H9 (cell line): ENCODE measurements at regions not wholly inside any gene's neighbourhood (a gene's known extent, or its start where the extent isn't known, plus 50 kb on each side); places are given as distances from the start of the nearest gene placed in this dataset.

ENCODE experiments used
- DNase-seq: peaks from one replicate; pipeline ENCODE4 v3.0.0-alpha.2; 2017
- H2AFZ ChIP-seq: one replicate; pipeline ENCODE4 v1.6.1; 2013; ENCODE audit warnings: mild to moderate bottlenecking, low read length, control low read depth, moderate library complexity
- H2AK5ac ChIP-seq: 2 replicates; pipeline ENCODE4 v1.6.1; 2013; ENCODE audit warnings: low read length, control low read depth, mixed read lengths; ENCODE audit not compliant: insufficient read length
- H2BK120ac ChIP-seq: one replicate; pipeline ENCODE4 v1.6.1; 2013; ENCODE audit warnings: low read depth, mild to moderate bottlenecking, low read length, control low read depth, inconsistent platforms; ENCODE audit not compliant: poor library complexity, severe bottlenecking
- H2BK12ac ChIP-seq: 2 replicates; pipeline ENCODE4 v1.6.1; 2013; ENCODE audit warnings: low read length, control low read depth, mixed read lengths, low read depth; ENCODE audit not compliant: insufficient read length
- H2BK15ac ChIP-seq: 2 replicates; pipeline ENCODE4 v1.6.1; 2013; ENCODE audit warnings: low read depth, low read length, control low read depth
- H2BK20ac ChIP-seq: one replicate; pipeline ENCODE4 v1.6.1; 2013; ENCODE audit warnings: low read depth, mild to moderate bottlenecking, low read length, control low read depth, inconsistent platforms; ENCODE audit not compliant: poor library complexity, severe bottlenecking
- H2BK5ac ChIP-seq: 2 replicates; pipeline ENCODE4 v1.6.1; 2013; ENCODE audit warnings: low read length, control low read depth, mixed read lengths; ENCODE audit not compliant: insufficient read length
- H3K14ac ChIP-seq: 2 replicates; pipeline ENCODE4 v1.6.1; 2013; ENCODE audit warnings: low read length, control low read depth; ENCODE audit not compliant: insufficient read depth
- H3K18ac ChIP-seq: 2 replicates; pipeline ENCODE4 v1.6.1; 2013; ENCODE audit warnings: low read depth, mild to moderate bottlenecking, mixed read lengths, low read length, control low read depth; ENCODE audit not compliant: insufficient read length
- H3K23ac ChIP-seq: 2 replicates; pipeline ENCODE4 v1.6.1; 2013; ENCODE audit warnings: low read length, control low read depth, mixed read lengths, low read depth; ENCODE audit not compliant: insufficient read length
- H3K23me2 ChIP-seq: 2 replicates; pipeline ENCODE4 v1.6.1; 2013; ENCODE audit warnings: low read depth, mild to moderate bottlenecking, mixed read lengths, low read length, control low read depth; ENCODE audit not compliant: insufficient read length, poor library complexity, severe bottlenecking
- H3K27ac ChIP-seq: 2 replicates; pipeline ENCODE4 v1.5.1; 2013; ENCODE audit warnings: low read length, control low read depth, mixed read lengths, low read depth; ENCODE audit not compliant: insufficient read length
- H3K27me3 ChIP-seq: 2 replicates; pipeline ENCODE4 v1.6.1; 2013; ENCODE audit warnings: low read length, control low read depth, inconsistent platforms; ENCODE audit not compliant: insufficient read depth
- H3K4ac ChIP-seq: 2 replicates; pipeline ENCODE4 v1.6.1; 2013; ENCODE audit warnings: low read depth, mild to moderate bottlenecking, control low read depth, inconsistent platforms, low read length, moderate library complexity
- H3K4me1 ChIP-seq: 2 replicates; pipeline ENCODE4 v1.6.1; 2013; ENCODE audit warnings: low read length, control low read depth, inconsistent platforms; ENCODE audit not compliant: insufficient read depth
- H3K4me2 ChIP-seq: 2 replicates; pipeline ENCODE4 v1.6.1; 2013; ENCODE audit warnings: low read length, control low read depth, mixed read lengths; ENCODE audit not compliant: insufficient read length, insufficient read depth
- H3K56ac ChIP-seq: 2 replicates; pipeline ENCODE4 v1.6.1; 2013; ENCODE audit warnings: low read depth, mild to moderate bottlenecking, mixed read lengths, low read length, control low read depth; ENCODE audit not compliant: insufficient read length
- H3K79me1 ChIP-seq: 2 replicates; pipeline ENCODE4 v1.6.1; 2013; ENCODE audit warnings: low read depth, mild to moderate bottlenecking, moderate library complexity, low read length, control low read depth, inconsistent platforms; ENCODE audit not compliant: insufficient read depth, poor library complexity, severe bottlenecking
- H3K79me2 ChIP-seq: 2 replicates; pipeline ENCODE4 v1.6.1; 2013; ENCODE audit warnings: low read length, control low read depth, inconsistent platforms; ENCODE audit not compliant: insufficient read depth
- H3K9ac ChIP-seq: 2 replicates; pipeline ENCODE4 v1.6.1; 2013; ENCODE audit warnings: low read length, control low read depth, mixed read lengths; ENCODE audit not compliant: insufficient read length; ENCODE audit errors: extremely low read depth
- H3K9me3 ChIP-seq: one replicate; pipeline ENCODE4 v1.6.1; 2013; ENCODE audit warnings: low read depth, low read length, inconsistent platforms; ENCODE audit not compliant: control insufficient read depth
- H3T11ph ChIP-seq: one replicate; pipeline ENCODE4 v1.6.1; 2013; ENCODE audit warnings: mild to moderate bottlenecking, low read length, control low read depth, inconsistent platforms
- H4K20me1 ChIP-seq: one replicate; pipeline ENCODE4 v1.6.1; 2013; ENCODE audit not compliant: control insufficient read depth, insufficient read length, insufficient read depth
- H4K5ac ChIP-seq: 2 replicates; pipeline ENCODE4 v1.6.1; 2013; ENCODE audit warnings: low read depth, mild to moderate bottlenecking, mixed read lengths, low read length, control low read depth; ENCODE audit not compliant: insufficient read length
- H4K8ac ChIP-seq: replicated peaks from 2 replicates; pipeline ENCODE4 v1.6.1; 2013; ENCODE audit warnings: low read length, control low read depth, mixed read lengths, low read depth; ENCODE audit not compliant: insufficient read length
- H4K91ac ChIP-seq: 2 replicates; pipeline ENCODE4 v1.6.1; 2013; ENCODE audit warnings: low read depth, mild to moderate bottlenecking, moderate library complexity, mixed read lengths, low read length, control low read depth; ENCODE audit not compliant: insufficient read length
- H3K27ac Mint-ChIP-seq, 3 experiments: 2 replicates in 2 of 3; 3 replicates in 1 of 3; pipeline ENCODE4 v1.8.0; 2020 to 2021; ENCODE audit warnings: mixed read lengths in 3 of 3, mild to moderate bottlenecking in 1 of 3, moderate library complexity in 1 of 3
- H3K27me3 Mint-ChIP-seq: 2 replicates; pipeline ENCODE4 v1.8.0; 2021; ENCODE audit warnings: low read depth, mild to moderate bottlenecking, moderate library complexity, mixed read lengths
- H3K36me3 Mint-ChIP-seq, 3 experiments: 2 replicates in 2 of 3; 3 replicates in 1 of 3; pipeline ENCODE4 v1.8.0; 2020 to 2021; ENCODE audit warnings: low read depth in 3 of 3, mixed read lengths in 3 of 3; ENCODE audit not compliant: insufficient read depth in 1 of 3
- H3K4me1 Mint-ChIP-seq, 2 experiments: 2 replicates each; pipeline ENCODE4 v1.8.0; 2020; ENCODE audit warnings: mixed read lengths in 2 of 2
- H3K4me3 Mint-ChIP-seq, 2 experiments: 2 replicates in 1 of 2; 3 replicates in 1 of 2; pipeline ENCODE4 v1.8.0; 2020 to 2021; ENCODE audit warnings: mild to moderate bottlenecking in 2 of 2, mixed read lengths in 2 of 2, moderate library complexity in 1 of 2
- H3K9me3 Mint-ChIP-seq, 2 experiments: 2 replicates in 1 of 2; 3 replicates in 1 of 2; pipeline ENCODE4 v1.8.0; 2020; ENCODE audit warnings: mild to moderate bottlenecking in 2 of 2, mixed read lengths in 2 of 2, moderate library complexity in 1 of 2
- WGBS: extraction: QIAGEN DNeasy Blood & Tissue Kit; methylation state at CpG from one replicate; pipeline ENCODE4 v1.1.7; 2013; ENCODE audit warnings: missing lambda C conversion rate, low lambda C conversion rate, mixed read lengths; ENCODE audit not compliant: insufficient read length; ENCODE audit errors: extremely low coverage; 5-methylcytosine and 5-hydroxymethylcytosine counted together
- TF ChIP-seq, protein P1 (sequence below): fragments of 200-600 bp; sonication (generic); conservative IDR thresholded peaks from 3 replicates; pipeline ENCODE4 v1.8.0; 2021; ENCODE audit warnings: antibody characterized with exemption, mild to moderate bottlenecking

DNA sequence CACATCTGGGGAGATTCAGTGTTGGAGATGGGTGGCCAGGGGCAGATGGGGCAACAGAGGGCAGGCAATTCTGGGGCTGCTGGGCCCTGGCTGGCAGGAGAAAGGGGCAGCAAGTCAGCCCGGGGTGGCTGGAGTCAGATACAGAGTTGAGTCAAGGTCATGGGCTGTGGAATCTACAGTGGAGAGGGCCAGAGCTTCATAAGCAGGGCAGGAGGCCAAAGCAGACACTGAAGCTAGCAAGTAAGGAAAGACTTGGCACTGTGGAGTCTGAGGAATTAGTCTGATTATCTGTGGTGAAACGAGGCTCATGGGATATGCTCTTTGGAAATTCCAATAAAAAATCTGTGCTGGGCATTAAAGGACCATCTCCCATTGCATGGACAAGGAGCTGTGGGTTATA is 95.5 kb downstream of the TMX1 start:
- no peak overlapping the region for H3K4ac ChIP-seq

More for the DNA sequence above, 95.5 kb downstream of the TMX1 start:
- Histone ChIP-seq H3K23me2 (no peaks in the 10 kb centered on the region), H3K56ac (no peak overlapping the region), H3K4me1 (no peaks in the 10 kb centered on the region), H3K9me3 (no peaks in the 10 kb centered on the region), H3T11ph (no peak overlapping the region), H2BK12ac (no peak overlapping the region), H3K79me2 (no peaks in the 10 kb centered on the region), H2AFZ (no peak overlapping the region), H4K5ac (no peak overlapping the region), H4K8ac (no peak overlapping the region), H3K4me2 (no peak overlapping the region), H4K20me1 (no peaks in the 10 kb centered on the region), H4K91ac (no peak overlapping the region), H2BK5ac (no peak overlapping the region), H3K14ac (no peak overlapping the region), H2BK120ac (no peak overlapping the region), H3K9ac (no peak overlapping the region), H3K27me3 (no peaks in the 10 kb centered on the region), H2AK5ac (no peak overlapping the region), H3K18ac (no peak overlapping the region), H2BK20ac (no peak overlapping the region), H2BK15ac (no peak overlapping the region), H3K79me1 (no peaks in the 10 kb centered on the region), H3K23ac (no peak overlapping the region), H3K27ac (no peak overlapping the region)
- H3K27ac Mint-ChIP-seq: no peak overlapping the region
- H3K4me3 Mint-ChIP-seq: no peak overlapping the region
- H3K36me3 Mint-ChIP-seq: no peaks in the 10 kb centered on the region
- peaks cover 6 to 7% of the 10 kb centered on the region in 2 experiments for H3K4me1 Mint-ChIP-seq
- no peaks in the 10 kb centered on the region; a peak in 1 of 5 replicates for H3K9me3 Mint-ChIP-seq
- TF ChIP-seq, protein P1, sequence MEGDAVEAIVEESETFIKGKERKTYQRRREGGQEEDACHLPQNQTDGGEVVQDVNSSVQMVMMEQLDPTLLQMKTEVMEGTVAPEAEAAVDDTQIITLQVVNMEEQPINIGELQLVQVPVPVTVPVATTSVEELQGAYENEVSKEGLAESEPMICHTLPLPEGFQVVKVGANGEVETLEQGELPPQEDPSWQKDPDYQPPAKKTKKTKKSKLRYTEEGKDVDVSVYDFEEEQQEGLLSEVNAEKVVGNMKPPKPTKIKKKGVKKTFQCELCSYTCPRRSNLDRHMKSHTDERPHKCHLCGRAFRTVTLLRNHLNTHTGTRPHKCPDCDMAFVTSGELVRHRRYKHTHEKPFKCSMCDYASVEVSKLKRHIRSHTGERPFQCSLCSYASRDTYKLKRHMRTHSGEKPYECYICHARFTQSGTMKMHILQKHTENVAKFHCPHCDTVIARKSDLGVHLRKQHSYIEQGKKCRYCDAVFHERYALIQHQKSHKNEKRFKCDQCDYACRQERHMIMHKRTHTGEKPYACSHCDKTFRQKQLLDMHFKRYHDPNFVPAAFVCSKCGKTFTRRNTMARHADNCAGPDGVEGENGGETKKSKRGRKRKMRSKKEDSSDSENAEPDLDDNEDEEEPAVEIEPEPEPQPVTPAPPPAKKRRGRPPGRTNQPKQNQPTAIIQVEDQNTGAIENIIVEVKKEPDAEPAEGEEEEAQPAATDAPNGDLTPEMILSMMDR: no peak
- no peaks in the 10 kb centered on the region for H3K27me3 Mint-ChIP-seq
- WGBS: no CpG with 5 or more reads among the region's 2 CpGs
- DNase-seq: no peak
